SHP77 (cell line): ENCODE measurements at regions not wholly inside any gene's neighbourhood (a gene's known extent, or its start where the extent isn't known, plus 50 kb on each side); places are given as distances from the start of the nearest gene placed in this dataset.

Experiments used
- DNase-seq, 2 experiments: peaks; one replicate each; lab custom pipeline; 2025; lab: John Stamatoyannopoulos, UW

GRCh38 chr2:12929758-12930157 is 213.0 kb downstream of the TRIB2 start:
- peak; percentile 45 to 67 for DNase-seq

- no peak for DNase-seq
Measured at GRCh38 chr2:12930391-12930790, 213.7 kb downstream of the TRIB2 start.

- peak; percentile 52 to 64 for DNase-seq
Measured at GRCh38 chr2:12931186-12931844, 214.6 kb downstream of the TRIB2 start.

GRCh38 chr2:12932192-12932591 is 215.5 kb downstream of the TRIB2 start:
- no peak for DNase-seq

- DNase-seq, result no peak
Measured at GRCh38 chr2:12934146-12934756, 217.5 kb downstream of the TRIB2 start.

GRCh38 chr2:12935222-12935621 is 218.5 kb downstream of the TRIB2 start:
- DNase-seq, result no peak

GRCh38 chr2:12935796-12936195 is 219.1 kb downstream of the TRIB2 start:
- no peak for DNase-seq

- no peak for DNase-seq
Measured at GRCh38 chr2:12941203-12941602, 224.5 kb downstream of the TRIB2 start.

GRCh38 chr2:12948231-12948960 is 231.7 kb downstream of the TRIB2 start:
- peak; percentile 45 to 53 for DNase-seq

- no peak for DNase-seq
Measured at GRCh38 chr2:12948961-12949353, 232.2 kb downstream of the TRIB2 start.

GRCh38 chr2:12949406-12949805 is 232.7 kb downstream of the TRIB2 start:
- no peak for DNase-seq

- DNase-seq, result no peak
Measured at GRCh38 chr2:12950174-12950573, 233.4 kb downstream of the TRIB2 start.

- no peak for DNase-seq
Measured at GRCh38 chr2:12950957-12951656, 234.4 kb downstream of the TRIB2 start.

- no peak for DNase-seq
Measured at GRCh38 chr2:12951657-12951973, 234.9 kb downstream of the TRIB2 start.

- no peak for DNase-seq
Measured at GRCh38 chr2:12953596-12953995, 236.9 kb downstream of the TRIB2 start.

- DNase-seq, result no peak
Measured at GRCh38 chr2:12955864-12956263, 239.1 kb downstream of the TRIB2 start.

GRCh38 chr2:12957251-12957650 is 240.5 kb downstream of the TRIB2 start:
- no peak for DNase-seq

- no peak for DNase-seq
Measured at GRCh38 chr2:12959935-12960334, 243.2 kb downstream of the TRIB2 start.

- DNase-seq, result no peak
Measured at GRCh38 chr2:12960671-12961070, 243.9 kb downstream of the TRIB2 start.

GRCh38 chr2:12964904-12965539 is 248.3 kb downstream of the TRIB2 start:
- DNase-seq, result peak in 1 of 2 experiments; percentile 33

GRCh38 chr2:12965540-12966269 is 249.0 kb downstream of the TRIB2 start:
- peak; percentile 73 to 74 for DNase-seq

GRCh38 chr2:12967804-12968203 is 251.1 kb downstream of the TRIB2 start:
- DNase-seq, result no peak
